Left forelimb (tissue), 1 donor: ENCODE measurements at regions not wholly inside any gene's neighbourhood (a gene's known extent, or its start where the extent isn't known, plus 50 kb on each side); places are given as distances from the start of the nearest gene placed in this dataset.

Experiments used
- DNase-seq: peaks from one replicate; pipeline ENCODE4 v3.0.0-alpha.2; 2018; ENCODE audit warnings: low spot score

DNA sequence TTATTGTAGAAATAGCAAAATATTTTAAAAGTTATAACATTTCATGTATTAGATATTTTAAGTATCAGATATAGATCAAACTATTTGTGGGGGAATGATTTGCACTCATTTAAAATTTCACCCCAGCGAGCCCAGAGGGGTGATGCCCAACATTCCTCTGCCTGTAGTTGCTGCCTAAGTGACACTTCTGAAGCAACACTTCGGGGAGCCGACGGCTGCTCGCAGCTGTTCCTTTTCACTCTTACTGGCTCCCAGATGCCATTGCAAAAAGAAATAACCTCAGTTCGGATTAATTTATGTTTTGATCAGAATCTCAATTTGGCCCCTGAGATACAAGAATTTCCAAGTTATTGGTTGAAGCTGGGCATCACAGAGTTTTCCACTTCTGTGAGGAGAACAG, 603.8 kb downstream of the PLCL1 start:
- no peak for DNase-seq

- no peak for DNase-seq
These were observed 600.9 kb downstream of the PLCL1 start for GRCh38 chr2:198405311-198405710.

DNA sequence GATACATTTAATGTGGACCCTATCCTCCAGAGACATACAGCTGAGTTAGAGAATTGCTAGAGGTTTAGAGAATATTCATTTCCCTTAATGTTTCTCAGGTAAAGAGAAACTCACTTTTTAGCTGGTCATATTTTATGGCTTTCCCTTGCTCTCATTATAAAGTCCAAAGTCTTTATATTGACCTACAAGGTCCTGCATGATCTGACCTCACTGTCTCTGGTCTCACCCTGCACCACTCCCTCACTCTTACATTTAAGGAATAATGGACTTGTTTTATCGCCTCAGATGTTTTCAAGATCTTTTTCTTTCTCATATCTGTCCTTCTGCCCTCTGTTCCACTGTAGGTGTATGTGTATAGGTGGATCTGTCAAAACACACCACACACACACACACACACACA, 597.3 kb downstream of the PLCL1 start:
- no peak for DNase-seq

GRCh38 chr2:198400999-198401398, 596.6 kb downstream of the PLCL1 start:
- DNase-seq: no peak

GRCh38 chr2:198394208-198394607, 589.8 kb downstream of the PLCL1 start:
- no peak for DNase-seq

GRCh38 chr2:198390670-198391069, 586.3 kb downstream of the PLCL1 start:
- DNase-seq: no peak

- DNase-seq: no peak
These were observed 583.3 kb downstream of the PLCL1 start for GRCh38 chr2:198387677-198388076.

- DNase-seq: no peak
These were observed 581.5 kb downstream of the PLCL1 start for GRCh38 chr2:198385856-198386255.

DNA sequence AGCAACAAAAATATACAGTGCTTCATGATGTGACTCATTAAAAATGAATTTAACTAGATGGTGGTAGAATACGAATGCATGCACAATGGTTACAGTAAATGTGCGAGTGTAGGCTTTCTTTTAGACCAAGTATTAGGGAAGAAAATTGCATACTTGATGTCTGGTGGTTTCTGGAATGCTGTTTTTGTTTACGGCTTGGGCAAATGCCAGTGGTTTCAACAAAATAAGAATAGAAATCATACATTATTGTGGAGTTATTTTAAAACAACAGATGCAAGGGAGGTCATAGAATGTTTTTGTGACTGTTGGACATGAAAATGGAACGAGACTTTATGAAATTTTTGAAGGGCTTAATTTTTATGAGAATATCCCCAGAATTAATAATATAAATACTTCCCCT, 580.9 kb downstream of the PLCL1 start:
- no peak for DNase-seq

DNA sequence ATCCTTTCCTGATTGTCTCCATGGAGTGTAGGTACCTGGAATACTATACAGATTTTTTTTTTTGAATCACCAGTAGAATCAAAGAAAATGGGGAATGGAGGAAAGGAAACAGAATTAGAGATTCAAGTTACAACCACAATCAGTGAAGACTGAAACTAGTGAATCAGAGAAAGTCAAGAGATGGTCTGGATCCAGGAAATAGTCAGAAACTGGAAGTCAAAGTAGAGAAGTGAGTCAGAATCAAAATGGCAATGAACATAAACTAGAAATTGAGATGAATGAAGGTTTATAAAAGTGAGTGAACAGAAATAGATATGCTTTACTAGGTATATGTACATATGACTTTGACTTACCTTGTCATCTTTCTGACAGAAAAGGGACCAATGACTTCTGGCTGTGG, 579.0 kb downstream of the PLCL1 start:
- DNase-seq: no peak

DNA sequence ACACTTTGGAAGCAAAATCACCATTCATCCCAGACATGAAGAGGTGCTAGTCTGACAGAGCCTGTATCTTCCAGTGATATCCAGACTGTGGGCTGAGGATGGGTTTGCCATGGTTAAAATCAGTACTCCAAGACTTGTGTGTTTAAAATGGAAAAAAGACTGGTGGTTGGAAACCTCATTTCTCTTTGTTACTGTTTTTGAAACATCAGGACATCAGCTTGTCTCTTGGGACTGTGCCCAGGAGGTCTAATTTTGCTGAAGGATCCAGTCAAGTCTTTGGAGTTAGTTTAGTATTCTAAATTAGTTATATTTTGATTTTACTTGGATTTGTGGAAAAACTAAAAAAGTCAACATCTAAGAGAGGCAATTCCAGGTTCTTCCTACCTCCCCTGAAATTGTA, 578.4 kb downstream of the PLCL1 start:
- DNase-seq: no peak

DNA sequence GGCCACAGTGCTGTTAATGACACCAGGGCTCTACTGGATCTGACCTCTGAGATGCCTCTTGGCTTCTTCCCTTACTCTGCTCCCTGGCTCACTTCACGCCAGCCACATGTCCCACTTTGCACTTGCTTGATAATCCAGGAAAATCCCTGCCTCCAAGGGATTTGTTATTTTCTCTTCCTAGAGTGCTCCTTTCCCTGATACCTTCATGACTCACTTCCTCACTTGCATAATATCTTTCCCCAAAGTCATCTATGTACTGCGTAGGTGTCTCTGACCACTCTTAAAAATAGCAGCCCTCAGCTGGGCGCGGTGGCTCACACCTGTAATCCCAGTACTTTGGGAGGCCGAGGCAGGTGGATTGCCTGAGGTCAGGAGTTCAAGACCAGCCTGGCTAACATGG, 572.3 kb downstream of the PLCL1 start:
- no peak for DNase-seq

DNA sequence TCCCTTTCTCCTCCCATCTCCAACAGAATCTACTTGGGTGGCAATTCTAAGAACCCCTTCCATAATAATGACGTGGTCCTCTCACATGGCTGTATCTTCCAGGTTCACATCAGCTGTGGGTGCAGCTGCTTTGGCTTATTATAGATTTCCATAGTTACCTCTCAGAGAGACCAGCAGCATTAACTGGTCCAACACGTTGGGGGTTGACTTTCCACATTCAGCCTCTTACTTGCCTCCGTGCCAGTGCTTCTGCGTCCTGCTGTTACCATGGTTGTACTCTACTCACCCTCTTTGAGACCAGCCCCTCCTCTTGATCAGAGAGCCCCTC, 570.7 kb downstream of the PLCL1 start:
- no peak for DNase-seq

DNA sequence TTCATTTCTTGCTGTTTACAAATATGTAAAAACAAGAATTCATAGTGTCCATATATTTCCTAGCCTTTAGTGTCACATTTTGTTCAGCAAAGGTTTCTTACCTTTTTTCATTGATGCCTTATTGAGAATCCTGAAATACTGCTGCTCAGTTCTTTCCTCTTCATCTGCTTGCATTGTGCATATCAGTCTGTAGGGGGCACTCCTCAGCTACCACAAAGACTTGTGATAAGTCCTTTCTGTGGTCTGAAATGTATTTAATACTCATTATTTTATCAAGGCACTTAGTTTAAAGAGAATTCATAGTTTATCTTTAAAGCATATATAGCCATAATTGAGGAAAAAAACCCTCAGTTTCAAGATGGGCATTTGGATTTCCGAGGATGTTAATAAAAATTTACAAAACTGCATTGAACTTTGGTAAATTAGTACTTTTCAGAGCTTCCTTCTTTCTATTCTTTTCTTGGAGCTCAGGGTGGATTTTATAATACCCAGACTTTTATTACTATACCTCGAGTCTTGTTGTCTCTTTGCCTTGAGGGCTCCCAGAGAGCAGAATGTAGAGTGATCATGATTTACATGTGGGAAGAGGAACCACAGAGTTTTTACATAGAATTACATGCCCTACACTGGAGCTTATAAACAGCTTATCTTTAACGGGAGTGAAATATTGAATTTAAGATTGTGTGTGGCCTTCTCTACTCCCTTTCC, 570.1 kb downstream of the PLCL1 start:
- DNase-seq: no peak

- no peak for DNase-seq
These were observed 567.6 kb downstream of the PLCL1 start for GRCh38 chr2:198371921-198372543.

DNA sequence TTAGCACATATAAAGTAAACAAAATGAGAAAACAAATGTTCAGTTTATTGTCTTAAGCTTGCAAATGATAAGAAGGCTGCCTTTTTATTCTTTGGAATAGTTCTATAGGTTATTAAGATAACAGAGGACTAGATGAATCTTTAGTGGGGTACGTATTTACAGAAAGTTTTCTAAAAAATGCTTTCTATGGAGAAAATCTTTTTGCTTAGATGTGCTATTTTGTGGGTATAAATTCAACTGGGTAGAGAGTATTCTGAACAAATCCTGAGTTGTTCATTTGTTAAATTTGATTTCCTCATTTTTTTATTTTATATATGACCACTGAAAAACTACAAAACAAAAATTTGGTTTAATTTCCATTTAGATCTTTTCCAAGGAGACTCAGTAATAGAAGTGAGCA, 566.9 kb downstream of the PLCL1 start:
- DNase-seq: no peak

GRCh38 chr2:198368089-198368488, 563.7 kb downstream of the PLCL1 start:
- no peak for DNase-seq

DNA sequence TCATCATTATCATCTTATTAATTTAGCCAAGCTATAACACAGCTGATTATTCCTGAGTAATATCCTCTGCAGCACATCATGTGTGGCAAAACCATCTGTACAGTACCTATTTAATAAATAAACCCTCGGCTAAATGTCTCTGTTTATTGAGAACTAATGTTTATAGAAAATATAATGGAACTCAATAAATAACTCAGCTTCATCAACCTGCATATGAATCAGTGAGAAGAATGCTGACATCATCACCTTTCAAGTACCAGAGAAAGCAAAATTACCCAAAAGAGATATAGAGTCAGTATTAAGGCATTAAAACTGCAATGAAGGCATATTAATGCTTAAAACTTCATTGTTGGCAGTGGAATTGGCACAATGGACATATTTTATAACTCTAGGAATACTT, 558.3 kb downstream of the PLCL1 start:
- DNase-seq: no peak

GRCh38 chr2:198359308-198359707, 554.9 kb downstream of the PLCL1 start:
- no peak for DNase-seq

DNA sequence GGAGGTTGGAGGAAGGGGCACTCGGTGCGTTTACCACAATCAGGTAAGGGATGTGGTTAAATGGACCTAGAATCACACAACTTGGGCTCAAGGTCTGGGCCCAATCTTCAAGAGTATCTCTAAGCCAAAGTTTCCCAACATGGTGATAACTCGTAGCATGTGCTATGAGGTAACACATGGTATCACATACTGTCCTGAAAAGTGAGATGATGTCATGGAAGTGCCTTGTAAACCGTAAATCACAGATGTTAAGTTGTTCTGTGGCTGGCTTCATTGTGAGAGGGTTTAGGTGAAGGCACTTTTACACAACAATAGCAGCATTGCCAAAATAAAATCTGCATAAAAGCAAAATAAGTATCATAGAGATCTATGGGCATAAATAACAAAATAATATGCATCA, 551.8 kb downstream of the PLCL1 start:
- DNase-seq: no peak

DNA sequence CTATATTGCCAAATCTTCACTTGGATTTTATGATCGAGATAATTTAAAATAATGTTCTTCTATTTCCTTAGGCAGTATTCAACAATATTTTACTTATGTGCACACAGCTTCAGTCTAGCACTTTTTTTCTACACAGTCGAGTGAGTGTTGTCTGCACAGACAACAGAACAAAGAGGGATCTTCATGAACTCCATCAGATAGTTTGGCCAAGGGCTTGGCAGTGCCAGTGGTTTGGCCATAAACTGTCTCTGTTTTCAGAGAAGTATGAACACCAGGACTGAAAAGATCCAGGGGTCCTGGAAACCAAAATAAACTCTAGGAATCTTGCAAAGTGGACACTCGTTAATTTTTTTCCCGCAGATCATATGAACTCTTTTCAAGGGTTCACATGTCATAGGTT, 547.3 kb downstream of the PLCL1 start:
- DNase-seq: no peak

DNA sequence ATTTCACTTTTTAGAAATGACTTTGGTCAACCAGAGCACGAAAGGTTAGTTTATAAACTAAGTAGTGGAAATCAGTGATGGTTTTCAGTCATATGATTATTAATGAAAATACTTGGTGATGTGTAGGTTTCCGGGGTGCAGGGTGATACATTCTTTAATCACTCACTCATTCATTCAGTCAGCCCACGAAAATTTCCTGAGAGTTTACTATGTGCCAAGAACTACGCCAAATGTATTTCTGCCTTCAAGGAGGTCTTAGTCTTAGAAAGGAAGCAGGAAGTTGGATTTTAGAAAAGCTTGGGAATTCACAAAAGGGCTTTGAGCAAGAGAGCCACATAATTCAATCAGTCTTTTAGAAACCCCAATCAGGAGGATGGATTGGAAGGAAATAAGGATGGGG, 543.6 kb downstream of the PLCL1 start:
- DNase-seq: no peak

GRCh38 chr2:198347349-198347748, 543.0 kb downstream of the PLCL1 start:
- no peak for DNase-seq

GRCh38 chr2:198343471-198343870, 539.1 kb downstream of the PLCL1 start:
- no peak for DNase-seq
